Muscle of back (tissue), 3 donors: ENCODE measurements at regions not wholly inside any gene's neighbourhood (a gene's known extent, or its start where the extent isn't known, plus 50 kb on each side); places are given as distances from the start of the nearest gene placed in this dataset.

Source experiments
- DNase-seq, 3 donors: peaks; one replicate each; pipeline versions ENCODE4 v3.0.0 to v3.0.0-alpha.2; 2013

- DNase-seq = peak in 1 of 3 donors; percentile 23
Observed at GRCh38 chrX:39174241-39174771, 373.0 kb downstream of the MID1IP1 start.

GRCh38 chrX:39174772-39175417 is 373.6 kb downstream of the MID1IP1 start:
- peak in 1 of 3 donors; percentile 58 for DNase-seq

GRCh38 chrX:39175418-39176057 is 374.3 kb downstream of the MID1IP1 start:
- no peak for DNase-seq

GRCh38 chrX:39176105-39176504 is 374.8 kb downstream of the MID1IP1 start:
- no peak for DNase-seq

GRCh38 chrX:39189431-39189830 is 388.2 kb downstream of the MID1IP1 start:
- no peak for DNase-seq

- no peak for DNase-seq
Observed at GRCh38 chrX:39194673-39195072, 393.4 kb downstream of the MID1IP1 start.

- no peak for DNase-seq
Observed at GRCh38 chrX:39195156-39195555, 393.9 kb downstream of the MID1IP1 start.

- DNase-seq = peak in 2 of 3 donors; percentile 16 to 66
Observed at GRCh38 chrX:39196192-39197102, 395.2 kb downstream of the MID1IP1 start.

GRCh38 chrX:39199429-39199828 is 398.2 kb downstream of the MID1IP1 start:
- no peak for DNase-seq

GRCh38 chrX:39201305-39201990 is 400.2 kb downstream of the MID1IP1 start:
- DNase-seq = no peak

GRCh38 chrX:39202641-39203040 is 401.4 kb downstream of the MID1IP1 start:
- DNase-seq = no peak

GRCh38 chrX:39203427-39203826 is 402.2 kb downstream of the MID1IP1 start:
- no peak for DNase-seq

GRCh38 chrX:39204353-39204752 is 403.1 kb downstream of the MID1IP1 start:
- DNase-seq = no peak

- DNase-seq = no peak
Observed at GRCh38 chrX:39204945-39205344, 403.7 kb downstream of the MID1IP1 start.

GRCh38 chrX:39205467-39205866 is 404.2 kb downstream of the MID1IP1 start:
- no peak for DNase-seq

GRCh38 chrX:39206399-39207145 is 405.3 kb downstream of the MID1IP1 start:
- no peak for DNase-seq

GRCh38 chrX:39211501-39211900 is 410.2 kb downstream of the MID1IP1 start:
- DNase-seq = no peak

- DNase-seq = no peak
Observed at GRCh38 chrX:39212456-39212855, 411.2 kb downstream of the MID1IP1 start.

GRCh38 chrX:39214387-39215126 is 413.3 kb downstream of the MID1IP1 start:
- peak in 2 of 3 donors; percentile 22 to 46 for DNase-seq

GRCh38 chrX:39220952-39221351 is 419.7 kb downstream of the MID1IP1 start:
- no peak for DNase-seq
